GM23338 (cell line): ENCODE measurements at regions not wholly inside any gene's neighbourhood (a gene's known extent, or its start where the extent isn't known, plus 50 kb on each side); places are given as distances from the start of the nearest gene placed in this dataset.

Experiments used
- ATAC-seq: fragments of 200-7000 bp; cut with Tn5 transposase; 3 replicates; pipeline ENCODE4 v1.9.1; 2020
- DNase-seq: peaks from one replicate; pipeline ENCODE4 v3.0.0-alpha.2; 2015; ENCODE audit warnings: low spot score
- H2AFZ ChIP-seq: fragments of 200-600 bp; sonication (generic); 2 replicates; pipeline ENCODE4 v1.8.0; 2016; ENCODE audit warnings: antibody characterized with exemption, mild to moderate bottlenecking, moderate library complexity
- H3F3A ChIP-seq: fragments of 200-600 bp; sonication (generic); replicated peaks from 2 replicates; pipeline ENCODE4 v1.8.0; 2017; ENCODE audit warnings: antibody characterized with exemption, mixed run types, low read depth
- H3K27ac ChIP-seq: fragments of 200-600 bp; sonication (generic); 2 replicates; pipeline ENCODE4 v1.6.1; 2016; ENCODE audit warnings: low read depth
- H3K27me3 ChIP-seq: fragments of 200-600 bp; sonication (generic); 2 replicates; pipeline ENCODE4 v1.8.0; 2016; ENCODE audit warnings: mild to moderate bottlenecking, mixed run types, moderate library complexity; ENCODE audit not compliant: insufficient read depth
- H3K36me3 ChIP-seq: fragments of 200-600 bp; sonication (generic); 2 replicates; pipeline ENCODE4 v1.8.0; 2016; ENCODE audit warnings: mild to moderate bottlenecking; ENCODE audit not compliant: insufficient read depth
- H3K4me1 ChIP-seq: fragments of 200-600 bp; sonication (generic); 2 replicates; pipeline ENCODE4 v1.8.0; 2016; ENCODE audit warnings: mild to moderate bottlenecking, moderate library complexity; ENCODE audit not compliant: insufficient read depth
- H3K4me2 ChIP-seq: fragments of 200-600 bp; sonication (generic); 2 replicates; pipeline ENCODE4 v1.7.1; 2017; ENCODE audit warnings: mixed run types
- H3K4me3 ChIP-seq: fragments of 200-600 bp; sonication (generic); 2 replicates; pipeline ENCODE4 v1.6.1; 2016; ENCODE audit warnings: mixed run types
- H3K79me2 ChIP-seq: fragments of 200-600 bp; sonication (generic); replicated peaks from 2 replicates; pipeline ENCODE4 v1.8.0; 2017; ENCODE audit warnings: mild to moderate bottlenecking; ENCODE audit not compliant: insufficient read depth
- H3K9me2 ChIP-seq: fragments of 200-600 bp; sonication (generic); 2 replicates; pipeline ENCODE4 v1.8.0; 2017; ENCODE audit not compliant: insufficient read depth
- H4K20me1 ChIP-seq: fragments of 200-600 bp; sonication (generic); replicated peaks from 2 replicates; pipeline ENCODE4 v1.8.0; 2017; ENCODE audit warnings: mild to moderate bottlenecking; ENCODE audit not compliant: insufficient read depth
- H3K27ac Mint-ChIP-seq: 2 replicates; pipeline ENCODE4 v1.8.0; 2020; ENCODE audit warnings: inconsistent platforms, mild to moderate bottlenecking, moderate library complexity, mixed read lengths
- H3K27me3 Mint-ChIP-seq: 3 replicates; pipeline ENCODE4 v1.8.0; 2022; ENCODE audit warnings: low read depth, mild to moderate bottlenecking, moderate library complexity, mixed read lengths, inconsistent platforms; ENCODE audit not compliant: insufficient read depth, poor library complexity
- H3K36me3 Mint-ChIP-seq: 3 replicates; pipeline ENCODE4 v1.8.0; 2021; ENCODE audit warnings: low read depth, mild to moderate bottlenecking, inconsistent platforms, moderate library complexity, mixed read lengths
- H3K4me1 Mint-ChIP-seq: 3 replicates; pipeline ENCODE4 v1.8.0; 2020; ENCODE audit warnings: mild to moderate bottlenecking, inconsistent platforms, mixed read lengths
- H3K4me3 Mint-ChIP-seq: 3 replicates; pipeline ENCODE4 v1.8.0; 2021; ENCODE audit warnings: moderate library complexity, mild to moderate bottlenecking, inconsistent platforms, mixed read lengths
- H3K9me3 Mint-ChIP-seq: 3 replicates; pipeline ENCODE4 v1.8.0; 2020; ENCODE audit warnings: moderate library complexity, mild to moderate bottlenecking, inconsistent platforms, mixed read lengths
- CTCF ChIP-seq, 2 experiments: fragments of 200-600 bp in 1 of 2; sonication (generic) in 1 of 2; conservative IDR thresholded peaks; 2 replicates each; pipeline versions ENCODE4 v1.5.1 to v1.6.1; 2016 to 2017; ENCODE audit warnings: antibody characterized with exemption in 2 of 2, low read depth in 2 of 2, mild to moderate bottlenecking in 2 of 2, moderate library complexity in 1 of 2
- POLR2AphosphoS5 ChIP-seq: IDR thresholded peaks from 2 replicates; pipeline ENCODE4 v1.6.1; 2016; ENCODE audit warnings: antibody characterized with exemption, low read depth
- ZNF462 ChIP-seq: fragments of 250-450 bp; sonication (Bioruptor Pico); IDR thresholded peaks from 2 replicates; pipeline ENCODE4 v1.5.0; 2020; ENCODE audit warnings: mild to moderate bottlenecking, moderate library complexity

- Histone ChIP-seq H3K27ac (no peak overlapping the region), H3K27me3 (no peaks in the 10 kb centered on the region), H3K4me1 (peaks cover 12% of the 10 kb centered on the region; the same call in 1 of the 2 replicates), H3K4me2 (no peak overlapping the region), H3K79me2 (no peaks in the 10 kb centered on the region), H3K9me2 (no peaks in the 10 kb centered on the region), H3K4me3 (no peak overlapping the region), H2AFZ (peak overlapping the region; percentile 49; the same call in 1 of the 2 replicates), H4K20me1 (no peaks in the 10 kb centered on the region), H3F3A (no peaks in the 10 kb centered on the region), H3K36me3 (0 out of 2 replicates have a peak, but pooled peaks cover 4% of the 10 kb centered on the region)
- H3K27ac Mint-ChIP-seq = no peak overlapping the region
- no peak overlapping the region for H3K4me3 Mint-ChIP-seq
- peaks cover 3% of the 10 kb centered on the region for H3K27me3 Mint-ChIP-seq
- H3K4me1 Mint-ChIP-seq = peaks cover 13% of the 10 kb centered on the region
- H3K9me3 Mint-ChIP-seq = peaks cover 4% of the 10 kb centered on the region; the same call in 1 of the 3 replicates
- ATAC-seq = no peak
- DNase-seq = no peak
- TF ChIP-seq CTCF (conservative IDR thresholded peaks at IDR 0.05; ENCODE audit: low read depth in 2 of 2) = no peak
- no peak for TF ChIP-seq ZNF462 (CRISPR knock-in tag)
- TF ChIP-seq POLR2AphosphoS5 = no peak
- no peaks in the 10 kb centered on the region; the same call in 1 of the 3 replicates for H3K36me3 Mint-ChIP-seq
Measured at GRCh38 chr1:116847688-116848531, 61.8 kb upstream of the PTGFRN start.
